Colonic mucosa (tissue), 4 donors: ENCODE measurements at regions not wholly inside any gene's neighbourhood (a gene's known extent, or its start where the extent isn't known, plus 50 kb on each side); places are given as distances from the start of the nearest gene placed in this dataset.
"Not testable (repeated sequence)": the region's sequence is repeated elsewhere in the genome, so short reads cannot be mapped to it uniquely, and the experiment has no call there.

Experiments
- DNase-seq: peaks from one replicate; pipeline ENCODE4 v3.0.0-alpha.2; 2020
- H3K27ac ChIP-seq: fragments of 200-600 bp; one replicate; pipeline ENCODE4 v1.8.0; 2021
- H3K27me3 ChIP-seq: fragments of 200-600 bp; one replicate; pipeline ENCODE4 v1.8.0; 2021
- H3K36me3 ChIP-seq: fragments of 200-600 bp; one replicate; pipeline ENCODE4 v1.8.0; 2021
- H3K4me1 ChIP-seq: fragments of 200-600 bp; one replicate; pipeline ENCODE4 v1.8.0; 2021; ENCODE audit warnings: mild to moderate bottlenecking
- H3K4me3 ChIP-seq: fragments of 200-600 bp; one replicate; pipeline ENCODE4 v1.8.0; 2021
- H3K9ac ChIP-seq, 2 donors: one replicate each; pipeline ENCODE4 v1.7.0; 2013; ENCODE audit warnings: control low read depth in 2 of 2, low read depth in 2 of 2, low read length in 2 of 2
- H3K9me3 ChIP-seq: fragments of 200-600 bp; one replicate; pipeline ENCODE4 v1.8.0; 2021
- CTCF ChIP-seq: fragments of 200-600 bp; IDR thresholded peaks from one replicate; pipeline ENCODE4 v1.8.0; 2022; ENCODE audit warnings: antibody characterized with exemption, mild to moderate bottlenecking
- intact Hi-C: fragments of 100-400 bp; cut with DNase I; formaldehyde crosslinking; loops from one replicate; pipeline ENCODE4 v1.14.1; 2022
- donor health status: healthy.
- donor health status: DM: no; HTN: no; CAD: no.
- donor health status: DM: no; HTN: no; CAD: no.

- TF ChIP-seq CTCF = no peak
- intact Hi-C loops = no loop called here
- Histone ChIP-seq H3K4me3 (no peak overlapping the region), H3K9me3 (no peaks in the 10 kb centered on the region), H3K27me3 (no peaks in the 10 kb centered on the region), H3K4me1 (no peaks in the 10 kb centered on the region), H3K27ac (no peak overlapping the region), H3K36me3 (no peaks in the 10 kb centered on the region), H3K9ac (no peak overlapping the region)
- no peak for DNase-seq
Observed at GRCh38 chr1:31515056-31515775, 61.1 kb upstream of the TINAGL1 start.

GRCh38 chr1:31515936-31516335, 60.4 kb upstream of the TINAGL1 start:
- H3K9me3 ChIP-seq = no peaks in the 10 kb centered on the region
- no peaks in the 10 kb centered on the region for H3K36me3 ChIP-seq
- TF ChIP-seq CTCF = no peak
- DNase-seq = no peak
- no peaks in the 10 kb centered on the region for H3K27me3 ChIP-seq
- H3K4me3 ChIP-seq = no peak overlapping the region
- intact Hi-C loops = no loop called here
- H3K4me1 ChIP-seq = no peaks in the 10 kb centered on the region
- no peak overlapping the region for H3K9ac ChIP-seq
- H3K27ac ChIP-seq = no peak overlapping the region

GRCh38 chr1:31517301-31517700, 59.0 kb upstream of the TINAGL1 start:
- no peak overlapping the region for H3K27ac ChIP-seq
- TF ChIP-seq CTCF = no peak

GRCh38 chr1:31517986-31518385, 58.3 kb upstream of the TINAGL1 start:
- H3K36me3 ChIP-seq, H3K9me3 ChIP-seq, H3K9ac ChIP-seq, H3K27ac ChIP-seq, DNase-seq, H3K4me1 ChIP-seq, H3K4me3 ChIP-seq, H3K27me3 ChIP-seq, intact Hi-C loops: not testable (repeated sequence)

More at GRCh38 chr1:31517301-31517700, 59.0 kb upstream of the TINAGL1 start:
- no peak overlapping the region for H3K9ac ChIP-seq
- H3K36me3 ChIP-seq = no peaks in the 10 kb centered on the region
- no peaks in the 10 kb centered on the region for H3K27me3 ChIP-seq
- DNase-seq = no peak
- intact Hi-C loops = no loop called here
- no peak overlapping the region for H3K4me3 ChIP-seq
- no peaks in the 10 kb centered on the region for H3K4me1 ChIP-seq
- H3K9me3 ChIP-seq = no peaks in the 10 kb centered on the region

GRCh38 chr1:31521761-31522555, 54.4 kb upstream of the TINAGL1 start:
- no peaks in the 10 kb centered on the region for H3K36me3 ChIP-seq
- TF ChIP-seq CTCF = no peak
- H3K27ac ChIP-seq = no peak overlapping the region
- H3K27me3 ChIP-seq = no peaks in the 10 kb centered on the region
- intact Hi-C loops = no loop called here
- no peaks in the 10 kb centered on the region for H3K9me3 ChIP-seq
- DNase-seq = no peak
- no peaks in the 10 kb centered on the region for H3K4me1 ChIP-seq
- no peak overlapping the region for H3K4me3 ChIP-seq
- H3K9ac ChIP-seq = no peak overlapping the region

- H3K4me3 ChIP-seq = no peak overlapping the region
- H3K36me3 ChIP-seq = no peaks in the 10 kb centered on the region
- no peaks in the 10 kb centered on the region for H3K27me3 ChIP-seq
- no peak for DNase-seq
- TF ChIP-seq CTCF = no peak
- no peak overlapping the region for H3K9ac ChIP-seq
- no peak overlapping the region for H3K27ac ChIP-seq
- intact Hi-C loops = no loop called here
- no peaks in the 10 kb centered on the region for H3K9me3 ChIP-seq
- no peaks in the 10 kb centered on the region for H3K4me1 ChIP-seq
Observed at GRCh38 chr1:31522556-31522845, 53.8 kb upstream of the TINAGL1 start.
